ENCODE measurements at regions not wholly inside any gene's neighbourhood (a gene's known extent, or its start where the extent isn't known, plus 50 kb on each side); places are given as distances from the start of the nearest gene placed in this dataset.

GRCh38 chr16:25501530-25502255 lies 190.1 kb upstream of the HS3ST4 start:
- no peaks in the 10 kb centered on the region for H3K9me3 ChIP-seq (ENCODE audit: control insufficient read depth, insufficient read depth, low read depth, low read length)

GRCh38 chr16:25494292-25494691 lies 197.5 kb upstream of the HS3ST4 start:
- DNase-seq (ENCODE audit: low read depth in 2 of 2) = no peak
- no peaks in the 10 kb centered on the region for H3K9me3 ChIP-seq (ENCODE audit: control insufficient read depth, insufficient read depth, low read depth, low read length)

More at GRCh38 chr16:25501530-25502255, 190.1 kb upstream of the HS3ST4 start:
- no peak for DNase-seq (ENCODE audit: low read depth in 2 of 2)
- Histone ChIP-seq H3K9ac (ENCODE audit: insufficient read depth, low read length) (no peak overlapping the region), H3K27me3 (ENCODE audit: control insufficient read depth, insufficient read depth, low read length) (no peaks in the 10 kb centered on the region), H4K20me1 (ENCODE audit: control insufficient read depth, extremely low read depth, insufficient read depth, low read length) (no peaks in the 10 kb centered on the region), H3K27ac (ENCODE audit: insufficient read depth, low read length) (no peak overlapping the region), H2AFZ (ENCODE audit: low read length) (no peak overlapping the region), H3K4me1 (ENCODE audit: control insufficient read depth, extremely low read depth, insufficient read depth, low read length) (no peaks in the 10 kb centered on the region), H3K79me2 (ENCODE audit: control insufficient read depth, insufficient read depth, low read length) (no peaks in the 10 kb centered on the region), H3K4me3 (replicated peaks in 1 of 4; ENCODE audit: control extremely low read depth in 1 of 4, insufficient read depth in 1 of 4, low read depth in 3 of 4, low read length in 4 of 4) (no peak overlapping the region), H3K4me2 (ENCODE audit: extremely low read depth, insufficient read depth, low read length) (no peak overlapping the region), H3K36me3 (ENCODE audit: control insufficient read depth, insufficient read depth, low read length) (no peaks in the 10 kb centered on the region)
- TF ChIP-seq CTCF (conservative IDR thresholded peaks at IDR 0.05 in 1 of 2, IDR thresholded peaks at IDR 0.05 in 1 of 2; ENCODE audit: low read depth in 1 of 2, low read length in 2 of 2) (no peak), EZH2 (IDR thresholded peaks at IDR 0.05; ENCODE audit: low read length, missing control alignments) (no peak)

More at GRCh38 chr16:25494292-25494691, 197.5 kb upstream of the HS3ST4 start:
- TF ChIP-seq EZH2 (IDR thresholded peaks at IDR 0.05; ENCODE audit: low read length, missing control alignments) (no peak), CTCF (conservative IDR thresholded peaks at IDR 0.05 in 1 of 2, IDR thresholded peaks at IDR 0.05 in 1 of 2; ENCODE audit: low read depth in 1 of 2, low read length in 2 of 2) (no peak)
- no peak overlapping the region for H3K4me3 ChIP-seq (replicated peaks in 1 of 4; ENCODE audit: control extremely low read depth in 1 of 4, insufficient read depth in 1 of 4, low read depth in 3 of 4, low read length in 4 of 4)
- H3K4me2 ChIP-seq (ENCODE audit: extremely low read depth, insufficient read depth, low read length) = no peak overlapping the region
- no peaks in the 10 kb centered on the region for H3K27me3 ChIP-seq (ENCODE audit: control insufficient read depth, insufficient read depth, low read length)
- H3K79me2 ChIP-seq (ENCODE audit: control insufficient read depth, insufficient read depth, low read length) = no peaks in the 10 kb centered on the region
- H3K4me1 ChIP-seq (ENCODE audit: control insufficient read depth, extremely low read depth, insufficient read depth, low read length) = no peaks in the 10 kb centered on the region
- H3K27ac ChIP-seq (ENCODE audit: insufficient read depth, low read length) = no peak overlapping the region
- H2AFZ ChIP-seq (ENCODE audit: low read length) = no peak overlapping the region
- H3K36me3 ChIP-seq (ENCODE audit: control insufficient read depth, insufficient read depth, low read length) = no peaks in the 10 kb centered on the region
- H4K20me1 ChIP-seq (ENCODE audit: control insufficient read depth, extremely low read depth, insufficient read depth, low read length) = no peaks in the 10 kb centered on the region
- H3K9ac ChIP-seq (ENCODE audit: insufficient read depth, low read length) = no peak overlapping the region

All from fibroblast of lung (primary cell).